Natural killer cell treated with Interleukin-12 subunit alpha and Interleukin-12 subunit beta and Interleukin-15 and Interleukin-18, amount 100 ng/mL, for 72 hours (primary cell): ENCODE measurements at regions not wholly inside any gene's neighbourhood (a gene's known extent, or its start where the extent isn't known, plus 50 kb on each side); places are given as distances from the start of the nearest gene placed in this dataset.

Experiments used
- ATAC-seq, 2 donors: fragments of 150-1000 bp; cut with Tn5 transposase in 1 of 2; sonication (Bioruptor Pico), chemical (Tn5 transposase) in 1 of 2; 2 replicates each; pipeline ENCODE4 v1.10.0; 2021
- DNase-seq: peaks from one replicate; pipeline ENCODE4 v3.0.0; 2022; ENCODE audit warnings: low spot score
- H3K27ac Mint-ChIP-seq, 2 donors: 1 replicate in 1 of 2; 2 replicates in 1 of 2; pipeline ENCODE4 v1.8.0; 2022; ENCODE audit warnings: mixed read lengths in 2 of 2, mild to moderate bottlenecking in 1 of 2, moderate library complexity in 1 of 2
- H3K27me3 Mint-ChIP-seq, 2 donors: 1 replicate in 1 of 2; 2 replicates in 1 of 2; pipeline ENCODE4 v1.8.0; 2022; ENCODE audit warnings: mixed read lengths in 2 of 2
- H3K36me3 Mint-ChIP-seq: one replicate; pipeline ENCODE4 v1.8.0; 2022; ENCODE audit warnings: mixed read lengths
- H3K4me1 Mint-ChIP-seq, 2 donors: 1 replicate in 1 of 2; 2 replicates in 1 of 2; pipeline ENCODE4 v1.8.0; 2022; ENCODE audit warnings: low read depth in 2 of 2, mixed read lengths in 2 of 2, mild to moderate bottlenecking in 1 of 2
- H3K4me3 Mint-ChIP-seq: one replicate; pipeline ENCODE4 v1.8.0; 2022; ENCODE audit warnings: mixed read lengths
- H3K9me3 Mint-ChIP-seq: 2 replicates; pipeline ENCODE4 v1.8.0; 2022; ENCODE audit warnings: mixed read lengths

DNA sequence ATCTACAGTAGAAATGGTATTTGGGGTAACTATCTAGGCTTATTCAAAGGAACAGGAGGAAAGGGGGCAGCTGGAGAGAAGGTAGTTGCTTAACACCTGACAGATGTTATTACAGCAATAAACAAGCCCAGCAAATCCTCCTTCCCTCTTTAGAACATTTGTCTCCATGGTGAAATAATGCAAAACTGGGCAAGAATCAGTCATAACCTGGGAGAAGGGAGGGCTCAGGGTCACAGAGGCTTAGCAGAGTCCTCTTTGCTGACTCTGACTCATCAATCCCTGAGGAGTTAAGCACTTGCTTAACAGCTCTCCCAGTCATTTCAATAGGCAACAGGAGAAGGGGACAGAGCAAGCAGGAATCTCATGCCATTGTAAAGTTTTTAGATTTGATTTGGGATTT is 230.3 kb downstream of the IBTK start:
- H3K4me1 Mint-ChIP-seq = no peaks in the 10 kb centered on the region
- H3K4me3 Mint-ChIP-seq = no peak overlapping the region
- DNase-seq (no peak), ATAC-seq (no peak)
- H3K9me3 Mint-ChIP-seq = no peaks in the 10 kb centered on the region
- no peaks in the 10 kb centered on the region for H3K36me3 Mint-ChIP-seq
- H3K27ac Mint-ChIP-seq = no peak overlapping the region
- H3K27me3 Mint-ChIP-seq = peaks cover 0 to 9% of the 10 kb centered on the region in 2 donors

DNA sequence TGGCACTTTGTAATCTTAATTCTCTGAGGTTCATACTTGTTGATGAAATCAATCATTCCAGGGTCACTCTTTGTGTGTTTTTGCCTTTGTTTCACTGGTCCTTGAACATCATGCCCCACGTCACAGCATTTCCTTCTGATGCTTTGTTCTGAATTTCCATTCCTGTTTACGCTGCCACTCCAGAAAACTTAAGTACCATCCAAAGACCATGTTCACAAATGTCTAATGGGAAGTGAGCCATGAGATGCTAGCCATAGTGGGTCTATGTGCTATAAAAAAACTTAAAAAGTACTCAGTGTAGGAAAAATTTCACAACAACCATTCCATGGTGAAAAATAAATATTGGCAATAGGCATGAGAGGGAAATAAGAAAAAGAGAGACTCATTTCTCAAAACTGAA is 232.0 kb downstream of the IBTK start:
- no peaks in the 10 kb centered on the region for H3K36me3 Mint-ChIP-seq
- H3K27ac Mint-ChIP-seq = no peak overlapping the region
- no peaks in the 10 kb centered on the region for H3K4me1 Mint-ChIP-seq
- ATAC-seq = no peak
- no peaks in the 10 kb centered on the region for H3K9me3 Mint-ChIP-seq
- H3K27me3 Mint-ChIP-seq = peaks cover 0 to 9% of the 10 kb centered on the region in 2 donors
- H3K4me3 Mint-ChIP-seq = no peak overlapping the region
- DNase-seq = no peak

- Mint-ChIP-seq H3K4me1 (no peaks in the 10 kb centered on the region), H3K27me3 (peaks cover 0 to 4% of the 10 kb centered on the region in 2 donors), H3K36me3 (no peaks in the 10 kb centered on the region), H3K9me3 (no peaks in the 10 kb centered on the region), H3K4me3 (no peak overlapping the region), H3K27ac (no peak overlapping the region)
- no peak for DNase-seq
- no peak for ATAC-seq
Observed at GRCh38 chr6:82015043-82015442, 232.5 kb downstream of the IBTK start.

- Mint-ChIP-seq H3K4me3 (no peak overlapping the region), H3K9me3 (no peaks in the 10 kb centered on the region), H3K27me3 (no peaks in the 10 kb centered on the region), H3K27ac (no peak overlapping the region), H3K4me1 (no peaks in the 10 kb centered on the region), H3K36me3 (no peaks in the 10 kb centered on the region)
- no peak for ATAC-seq
- DNase-seq = no peak
Observed at GRCh38 chr6:82013561-82014530, 233.7 kb downstream of the IBTK start.

GRCh38 chr6:82006027-82006738 is 241.4 kb downstream of the IBTK start:
- H3K27me3 Mint-ChIP-seq = no peaks in the 10 kb centered on the region
- H3K4me1 Mint-ChIP-seq = no peaks in the 10 kb centered on the region
- H3K4me3 Mint-ChIP-seq = no peak overlapping the region
- ATAC-seq (peak in 1 of 2 donors; percentile 32), DNase-seq (no peak)
- H3K9me3 Mint-ChIP-seq = peaks cover 8% of the 10 kb centered on the region
- no peaks in the 10 kb centered on the region for H3K36me3 Mint-ChIP-seq
- no peak overlapping the region for H3K27ac Mint-ChIP-seq

- H3K36me3 Mint-ChIP-seq = no peaks in the 10 kb centered on the region
- ATAC-seq = no peak
- no peak for DNase-seq
- no peaks in the 10 kb centered on the region for H3K9me3 Mint-ChIP-seq
- H3K27me3 Mint-ChIP-seq = no peaks in the 10 kb centered on the region
- no peak overlapping the region for H3K27ac Mint-ChIP-seq
- no peak overlapping the region for H3K4me3 Mint-ChIP-seq
- H3K4me1 Mint-ChIP-seq = peaks cover 0 to 6% of the 10 kb centered on the region in 2 donors
Observed at GRCh38 chr6:82000551-82000950, 247.0 kb downstream of the IBTK start.

GRCh38 chr6:81999826-82000225 is 247.3 kb upstream of the TENT5A start:
- Mint-ChIP-seq H3K4me3 (no peak overlapping the region), H3K36me3 (no peaks in the 10 kb centered on the region), H3K27ac (no peak overlapping the region), H3K27me3 (no peaks in the 10 kb centered on the region), H3K9me3 (no peaks in the 10 kb centered on the region), H3K4me1 (peaks cover 0 to 6% of the 10 kb centered on the region in 2 donors)
- DNase-seq (no peak), ATAC-seq (no peak)

GRCh38 chr6:81999270-81999669 is 246.8 kb upstream of the TENT5A start:
- no peak for DNase-seq
- no peaks in the 10 kb centered on the region for H3K27me3 Mint-ChIP-seq
- H3K27ac Mint-ChIP-seq = no peak overlapping the region
- no peaks in the 10 kb centered on the region for H3K9me3 Mint-ChIP-seq
- H3K36me3 Mint-ChIP-seq = no peaks in the 10 kb centered on the region
- no peak overlapping the region for H3K4me3 Mint-ChIP-seq
- H3K4me1 Mint-ChIP-seq = peaks cover 0 to 6% of the 10 kb centered on the region in 2 donors
- ATAC-seq = no peak

- no peaks in the 10 kb centered on the region for H3K36me3 Mint-ChIP-seq
- DNase-seq (no peak), ATAC-seq (no peak)
- H3K27me3 Mint-ChIP-seq = no peaks in the 10 kb centered on the region
- peaks cover 0 to 6% of the 10 kb centered on the region in 2 donors for H3K4me1 Mint-ChIP-seq
- H3K9me3 Mint-ChIP-seq = no peaks in the 10 kb centered on the region
- H3K4me3 Mint-ChIP-seq = no peak overlapping the region
- no peak overlapping the region for H3K27ac Mint-ChIP-seq
Observed at GRCh38 chr6:81998432-81998831, 246.0 kb upstream of the TENT5A start.

DNA sequence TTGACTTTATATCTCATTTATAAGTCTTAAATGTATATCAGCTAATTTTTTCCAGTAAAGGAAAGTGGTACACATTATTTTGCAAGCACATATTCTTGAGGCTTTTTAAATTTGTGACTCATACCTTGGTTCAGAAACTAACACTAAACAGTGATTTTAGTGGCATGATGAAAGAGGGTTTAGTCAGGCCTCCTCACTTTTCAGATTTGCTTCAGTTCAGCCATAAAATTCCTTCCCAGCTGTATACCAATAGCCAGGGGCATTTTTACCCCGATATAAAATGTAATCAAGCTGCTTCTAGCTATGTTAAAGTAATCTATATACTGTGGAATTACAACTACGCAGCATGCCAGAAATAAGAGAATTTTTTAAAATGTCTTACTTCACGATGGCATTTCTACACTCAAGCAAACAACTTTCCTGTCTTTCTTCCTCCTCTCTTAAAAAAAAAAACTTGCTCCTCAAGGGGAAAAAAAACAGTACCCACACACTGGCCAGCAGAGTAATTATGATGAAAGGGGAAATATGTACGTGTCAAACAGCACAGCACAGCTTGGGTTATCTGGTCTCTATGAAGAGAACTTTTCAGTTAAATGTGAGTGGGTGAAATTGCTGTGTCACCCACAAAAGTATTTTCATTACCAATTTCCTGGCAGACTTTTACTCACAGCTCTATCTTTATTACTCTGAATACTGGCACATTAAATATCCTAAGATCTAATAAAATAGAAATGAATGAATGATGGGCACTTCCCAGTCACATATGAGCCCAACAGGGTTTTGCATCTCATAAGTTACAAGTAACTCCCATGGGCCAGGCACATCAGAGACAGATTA is 244.8 kb upstream of the TENT5A start:
- ATAC-seq = peak in 1 of 2 donors; percentile 77
- no peaks in the 10 kb centered on the region for H3K27me3 Mint-ChIP-seq
- no peaks in the 10 kb centered on the region for H3K9me3 Mint-ChIP-seq
- DNase-seq = no peak
- H3K36me3 Mint-ChIP-seq = no peaks in the 10 kb centered on the region
- peaks cover 0 to 6% of the 10 kb centered on the region in 2 donors for H3K4me1 Mint-ChIP-seq
- no peak overlapping the region for H3K4me3 Mint-ChIP-seq
- H3K27ac Mint-ChIP-seq = peak overlapping the region in 1 of 2 donors; percentile 9

DNA sequence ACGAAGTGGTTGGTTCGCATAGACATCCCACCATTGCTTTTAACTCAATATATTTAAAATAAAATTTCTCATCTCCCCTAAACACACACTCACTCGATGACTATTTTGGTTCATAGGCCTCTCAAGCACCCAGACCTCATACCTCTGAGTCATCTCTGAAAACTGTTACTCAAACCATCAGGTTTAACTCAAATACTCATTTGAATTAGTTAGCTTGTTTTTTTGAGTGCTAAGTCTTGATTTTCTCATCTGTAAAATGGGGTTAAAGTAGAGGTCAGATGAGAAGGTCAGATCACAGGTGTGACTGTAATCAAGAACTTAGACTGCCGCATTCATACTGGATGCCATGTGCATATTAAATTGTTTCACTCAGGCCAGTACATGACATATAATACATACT is 243.9 kb upstream of the TENT5A start:
- H3K27me3 Mint-ChIP-seq = no peaks in the 10 kb centered on the region
- DNase-seq = no peak
- H3K4me3 Mint-ChIP-seq = no peak overlapping the region
- H3K27ac Mint-ChIP-seq = peak overlapping the region in 1 of 2 donors; percentile 9
- peak; percentile 49 to 61 for ATAC-seq
- H3K4me1 Mint-ChIP-seq = peaks cover 0 to 6% of the 10 kb centered on the region in 2 donors
- H3K36me3 Mint-ChIP-seq = no peaks in the 10 kb centered on the region
- H3K9me3 Mint-ChIP-seq = no peaks in the 10 kb centered on the region

DNA sequence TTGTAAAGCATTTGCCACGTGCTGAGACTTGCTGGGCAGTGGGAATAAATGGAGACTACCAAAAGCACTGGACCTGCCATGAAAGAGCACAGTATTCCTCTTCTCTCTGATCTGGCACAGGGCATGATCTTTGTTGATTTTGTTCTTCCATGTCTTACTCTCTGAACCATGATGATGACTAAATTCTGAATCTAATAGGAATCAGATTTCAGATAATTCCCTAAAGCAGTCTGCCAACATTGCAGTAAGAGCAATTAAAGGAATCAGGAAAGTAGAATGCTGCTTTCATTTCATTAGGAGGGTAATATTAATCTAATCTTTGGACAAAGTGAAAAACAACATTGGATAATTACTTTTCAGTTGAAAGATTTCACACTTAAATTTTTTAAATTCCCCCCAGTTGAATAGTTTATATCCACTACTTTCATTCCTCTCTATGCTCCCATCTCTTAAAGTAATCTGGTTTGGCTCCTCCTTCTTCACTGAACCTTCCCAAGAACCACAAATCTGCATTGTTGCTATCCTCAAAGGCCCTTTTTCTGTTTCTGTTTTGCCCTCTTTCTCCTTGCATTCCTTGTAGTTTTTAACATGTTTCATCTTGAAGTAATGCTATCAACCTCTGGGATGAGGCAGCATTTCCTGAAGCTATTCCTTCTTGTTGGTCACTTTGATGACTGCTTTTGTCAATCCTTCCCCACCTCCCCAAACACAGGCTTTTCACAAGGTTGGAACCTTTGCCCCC is 243.2 kb upstream of the TENT5A start:
- no peak for ATAC-seq
- Mint-ChIP-seq H3K36me3 (no peaks in the 10 kb centered on the region), H3K27ac (no peak overlapping the region), H3K4me1 (peaks cover 0 to 6% of the 10 kb centered on the region in 2 donors), H3K9me3 (no peaks in the 10 kb centered on the region), H3K4me3 (no peak overlapping the region), H3K27me3 (no peaks in the 10 kb centered on the region)
- DNase-seq = no peak

- DNase-seq (no peak), ATAC-seq (no peak)
- no peaks in the 10 kb centered on the region for H3K36me3 Mint-ChIP-seq
- H3K9me3 Mint-ChIP-seq = peaks cover 7% of the 10 kb centered on the region
- no peak overlapping the region for H3K27ac Mint-ChIP-seq
- H3K4me1 Mint-ChIP-seq = no peaks in the 10 kb centered on the region
- no peaks in the 10 kb centered on the region for H3K27me3 Mint-ChIP-seq
- H3K4me3 Mint-ChIP-seq = no peak overlapping the region
Observed at GRCh38 chr6:81988871-81989270, 236.4 kb upstream of the TENT5A start.
